ENCODE measurements at regions not wholly inside any gene's neighbourhood (a gene's known extent, or its start where the extent isn't known, plus 50 kb on each side); places are given as distances from the start of the nearest gene placed in this dataset.

DNA sequence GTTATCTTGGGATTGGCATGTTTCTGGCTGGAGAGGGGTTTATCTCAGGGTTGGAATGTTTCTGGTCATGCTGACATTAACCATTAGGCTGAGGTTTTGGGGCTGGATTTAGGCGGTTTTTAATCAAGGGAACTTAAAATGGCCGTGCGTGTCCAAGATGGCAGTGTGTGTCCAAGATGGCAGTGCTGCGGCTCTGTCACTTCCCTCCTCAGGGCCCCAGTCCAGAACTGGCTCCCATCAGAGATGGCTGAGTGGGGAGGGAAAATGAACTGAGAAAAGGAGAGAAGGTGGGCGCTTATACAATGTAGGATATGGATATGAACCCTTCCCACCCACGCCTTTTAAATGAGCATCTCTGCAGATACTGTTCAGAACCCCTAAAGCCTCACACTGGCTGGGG lies 175.5 kb upstream of the MYT1L start:
- TF ChIP-seq CTCF (IDR thresholded peaks at IDR 0.05; ENCODE audit: low read length) (no peak), EZH2 (optimal IDR thresholded peaks at IDR 0.05; ENCODE audit: low read depth, low read length) (no peak)

Measured in MM.1S (cell line).